ENCODE measurements at regions not wholly inside any gene's neighbourhood (a gene's known extent, or its start where the extent isn't known, plus 50 kb on each side); places are given as distances from the start of the nearest gene placed in this dataset.

DNA sequence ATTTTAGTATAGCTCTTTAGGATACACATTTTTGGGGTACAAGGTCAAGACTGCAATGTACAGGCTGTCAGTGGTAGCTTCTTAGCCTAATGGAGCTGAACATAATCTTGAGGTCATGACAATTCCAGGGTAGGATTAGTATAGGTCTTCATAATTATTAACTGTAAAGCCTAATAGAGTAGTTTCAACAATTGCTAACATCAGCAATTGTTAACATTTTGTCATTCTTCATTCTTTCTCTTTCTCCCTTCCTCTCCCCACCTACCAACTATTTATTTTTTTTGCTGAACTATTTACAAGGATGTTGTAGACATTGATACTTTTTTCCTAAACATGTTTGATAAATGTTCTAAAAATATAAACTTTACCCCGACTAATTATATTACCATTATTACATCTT is 461.3 kb upstream of the DCC start:
- CTCF ChIA-PET = no interaction called here
- FAIRE-seq = no peak
- 17% methylated on average over 1 of the region's 1 CpG for WGBS (ENCODE audit: missing lambda C conversion rate)
- DNase-seq (ENCODE audit: low read depth in 1 of 2, low spot score in 1 of 2) = no peak
- Histone ChIP-seq H3K4me2 (no peak overlapping the region), H3K4me1 (no peaks in the 10 kb centered on the region), H3K9me3 (no peaks in the 10 kb centered on the region), H3K4me3 (no peak overlapping the region), H3K27ac (no peak overlapping the region)
- POLR2A ChIA-PET = no interaction called here
- no peak for ATAC-seq
- peak; percentile 32 for TF ChIP-seq MAFK (IDR thresholded peaks at IDR 0.05; ENCODE audit: partially characterized antibody)
- TF ChIP-seq PHF8 (IDR thresholded peaks at IDR 0.05; ENCODE audit: borderline replicate concordance, low read depth) = no peak
- TF ChIP-seq MYC (IDR thresholded peaks at IDR 0.05; ENCODE audit: borderline replicate concordance, low read length) = no peak

DNA sequence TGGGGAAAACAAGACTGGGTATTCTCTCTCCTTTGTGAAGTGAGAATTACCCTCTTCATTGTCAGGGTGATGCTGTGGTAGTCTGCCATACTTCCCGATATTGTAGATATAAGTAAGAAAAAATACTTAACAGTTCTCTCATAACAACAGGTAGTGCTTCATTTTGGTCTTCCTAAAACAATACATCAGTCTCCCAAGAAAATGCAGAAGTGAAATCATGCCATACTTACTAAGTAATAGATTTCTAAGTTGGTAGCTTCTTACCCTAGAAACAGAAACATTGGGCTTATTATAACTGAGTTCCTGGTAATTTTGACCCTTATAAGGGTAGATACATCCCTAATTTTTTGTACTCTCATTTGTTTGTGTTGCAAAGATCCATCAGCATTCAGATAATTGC is 460.7 kb upstream of the DCC start:
- no peaks in the 10 kb centered on the region for H3K4me1 ChIP-seq
- 7% methylated on average over 1 of the region's 1 CpG for WGBS (ENCODE audit: missing lambda C conversion rate)
- TF ChIP-seq ZSCAN20 (CRISPR knock-in tag; IDR thresholded peaks at IDR 0.05) = no peak
- no peak for TF ChIP-seq KDM5A (IDR thresholded peaks at IDR 0.05)
- no peak for TF ChIP-seq NPAS2 (CRISPR knock-in tag; IDR thresholded peaks at IDR 0.05; ENCODE audit: borderline replicate concordance)
- no peak for TF ChIP-seq BHLHE40 (IDR thresholded peaks at IDR 0.05; ENCODE audit: low read depth, low read length)
- TF ChIP-seq SREBF2 (IDR thresholded peaks at IDR 0.05) = no peak
- ChIA-PET CTCF (no interaction called here), POLR2A (no interaction called here)
- H3K27ac ChIP-seq = no peak overlapping the region
- no peaks in the 10 kb centered on the region for H3K9me3 ChIP-seq
- ATAC-seq (no peak), DNase-seq (ENCODE audit: low read depth in 1 of 2, low spot score in 1 of 2) (no peak), FAIRE-seq (no peak)
- no peak overlapping the region for H3K4me2 ChIP-seq
- no peak overlapping the region for H3K4me3 ChIP-seq

DNA sequence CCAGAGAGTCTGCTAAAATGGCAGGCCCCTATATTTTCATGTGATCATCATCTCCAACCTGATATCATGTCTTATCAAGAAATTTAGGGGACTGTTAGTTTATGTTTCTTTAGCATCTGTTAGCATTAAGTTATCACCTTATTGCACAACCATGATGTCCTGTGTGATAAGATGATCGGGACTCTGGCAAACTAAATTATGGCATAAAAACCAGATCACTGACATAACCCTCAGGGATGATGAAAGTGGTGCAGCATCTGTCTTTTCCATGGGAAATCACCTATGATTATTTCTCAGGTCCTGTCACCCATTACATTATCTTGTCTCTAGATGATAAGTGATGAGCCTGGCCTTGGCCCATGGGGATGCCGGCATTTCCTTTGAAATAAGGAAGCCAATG is 458.6 kb upstream of the DCC start:
- ChIA-PET CTCF (no interaction called here), POLR2A (no interaction called here)
- TF ChIP-seq MYC (IDR thresholded peaks at IDR 0.05; ENCODE audit: borderline replicate concordance, low read length) = no peak
- TF ChIP-seq CEBPB (IDR thresholded peaks at IDR 0.05) = no peak
- TF ChIP-seq TP53 (CRISPR knock-in tag; IDR thresholded peaks at IDR 0.05) = no peak
- TF ChIP-seq, protein P1, sequence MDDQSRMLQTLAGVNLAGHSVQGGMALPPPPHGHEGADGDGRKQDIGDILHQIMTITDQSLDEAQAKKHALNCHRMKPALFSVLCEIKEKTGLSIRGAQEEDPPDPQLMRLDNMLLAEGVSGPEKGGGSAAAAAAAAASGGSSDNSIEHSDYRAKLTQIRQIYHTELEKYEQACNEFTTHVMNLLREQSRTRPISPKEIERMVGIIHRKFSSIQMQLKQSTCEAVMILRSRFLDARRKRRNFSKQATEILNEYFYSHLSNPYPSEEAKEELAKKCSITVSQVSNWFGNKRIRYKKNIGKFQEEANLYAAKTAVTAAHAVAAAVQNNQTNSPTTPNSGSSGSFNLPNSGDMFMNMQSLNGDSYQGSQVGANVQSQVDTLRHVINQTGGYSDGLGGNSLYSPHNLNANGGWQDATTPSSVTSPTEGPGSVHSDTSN (IDR thresholded peaks at IDR 0.05) = no peak
- no peak for TF ChIP-seq POLR2AphosphoS2 (conservative IDR thresholded peaks at IDR 0.05; ENCODE audit: low read length)
- TF ChIP-seq JUN (IDR thresholded peaks at IDR 0.05) = no peak
- TF ChIP-seq, protein P2, sequence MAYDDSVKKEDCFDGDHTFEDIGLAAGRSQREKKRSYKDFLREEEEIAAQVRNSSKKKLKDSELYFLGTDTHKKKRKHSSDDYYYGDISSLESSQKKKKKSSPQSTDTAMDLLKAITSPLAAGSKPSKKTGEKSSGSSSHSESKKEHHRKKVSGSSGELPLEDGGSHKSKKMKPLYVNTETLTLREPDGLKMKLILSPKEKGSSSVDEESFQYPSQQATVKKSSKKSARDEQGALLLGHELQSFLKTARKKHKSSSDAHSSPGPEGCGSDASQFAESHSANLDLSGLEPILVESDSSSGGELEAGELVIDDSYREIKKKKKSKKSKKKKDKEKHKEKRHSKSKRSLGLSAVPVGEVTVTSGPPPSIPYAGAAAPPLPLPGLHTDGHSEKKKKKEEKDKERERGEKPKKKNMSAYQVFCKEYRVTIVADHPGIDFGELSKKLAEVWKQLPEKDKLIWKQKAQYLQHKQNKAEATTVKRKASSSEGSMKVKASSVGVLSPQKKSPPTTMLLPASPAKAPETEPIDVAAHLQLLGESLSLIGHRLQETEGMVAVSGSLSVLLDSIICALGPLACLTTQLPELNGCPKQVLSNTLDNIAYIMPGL (CRISPR knock-in tag; IDR thresholded peaks at IDR 0.05; ENCODE audit: borderline replicate concordance) = no peak
- TF ChIP-seq HOXB13 (CRISPR knock-in tag; IDR thresholded peaks at IDR 0.05; ENCODE audit: low read depth) = no peak
- TF ChIP-seq KDM1A (IDR thresholded peaks at IDR 0.05; ENCODE audit: low read depth) = no peak
- TF ChIP-seq RARB (CRISPR knock-in tag; IDR thresholded peaks at IDR 0.05) = no peak
- TF ChIP-seq RAD21 (conservative IDR thresholded peaks at IDR 0.05 in 1 of 2, IDR thresholded peaks at IDR 0.05 in 1 of 2) = no peak
- H3K27ac ChIP-seq = no peak overlapping the region
- FAIRE-seq (no peak), DNase-seq (ENCODE audit: low read depth in 1 of 2, low spot score in 1 of 2) (no peak), ATAC-seq (no peak)
- H3K4me3 ChIP-seq = no peak overlapping the region
- no peaks in the 10 kb centered on the region for H3K4me1 ChIP-seq
- H3K9me3 ChIP-seq = no peaks in the 10 kb centered on the region
- H3K4me2 ChIP-seq = no peak overlapping the region
- WGBS (ENCODE audit: missing lambda C conversion rate) = 0% methylated on average over 2 of the region's 2 CpGs

DNA sequence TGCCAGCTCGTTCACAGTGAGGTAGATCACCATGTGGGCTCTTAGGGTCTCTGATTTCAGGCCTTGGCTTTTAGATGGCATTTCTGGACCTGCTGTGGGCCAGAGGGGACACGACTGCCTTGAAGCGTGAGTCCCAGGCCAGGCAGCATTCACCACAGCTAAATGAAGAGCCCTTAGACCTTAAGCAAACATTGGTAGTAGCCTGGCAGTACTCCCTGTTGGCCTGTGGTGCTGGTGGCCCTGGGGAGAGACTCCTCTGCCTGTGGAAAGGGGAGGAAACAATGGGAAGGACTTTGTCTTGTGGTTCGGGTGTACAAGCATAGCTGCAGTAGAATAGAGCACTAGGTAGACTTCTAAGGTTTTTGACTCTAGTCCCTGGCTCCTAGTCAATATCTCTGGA is 456.0 kb upstream of the DCC start:
- Histone ChIP-seq H3K4me2 (no peak overlapping the region), H3K9me3 (no peaks in the 10 kb centered on the region), H3K4me1 (no peaks in the 10 kb centered on the region), H3K27ac (no peak overlapping the region), H3K4me3 (no peak overlapping the region)
- DNase-seq (ENCODE audit: low read depth in 1 of 2, low spot score in 1 of 2) (no peak), FAIRE-seq (no peak), ATAC-seq (no peak)
- WGBS (ENCODE audit: missing lambda C conversion rate) = 0% methylated on average over 4 of the region's 4 CpGs
- ChIA-PET CTCF (no interaction called here), POLR2A (no interaction called here)
- TF ChIP-seq RFX5 (IDR thresholded peaks at IDR 0.05) (no peak), HOXB13 (CRISPR knock-in tag; IDR thresholded peaks at IDR 0.05; ENCODE audit: low read depth) (no peak), MYC (IDR thresholded peaks at IDR 0.05; ENCODE audit: borderline replicate concordance, low read length) (no peak), SREBF2 (IDR thresholded peaks at IDR 0.05) (no peak), MAZ (IDR thresholded peaks at IDR 0.05; ENCODE audit: borderline replicate concordance, low read depth, low read length) (no peak), HOXB5 (CRISPR knock-in tag; IDR thresholded peaks at IDR 0.05) (no peak), CEBPB (IDR thresholded peaks at IDR 0.05) (no peak), ZC3H11A (IDR thresholded peaks at IDR 0.05) (no peak), RARB (CRISPR knock-in tag; IDR thresholded peaks at IDR 0.05) (no peak), RAD21 (conservative IDR thresholded peaks at IDR 0.05 in 1 of 2, IDR thresholded peaks at IDR 0.05 in 1 of 2) (no peak), PHF8 (IDR thresholded peaks at IDR 0.05; ENCODE audit: borderline replicate concordance, low read depth) (no peak), ZFP36 (IDR thresholded peaks at IDR 0.05; ENCODE audit: borderline replicate concordance, partially characterized antibody) (no peak)
- TF ChIP-seq, protein P3, sequence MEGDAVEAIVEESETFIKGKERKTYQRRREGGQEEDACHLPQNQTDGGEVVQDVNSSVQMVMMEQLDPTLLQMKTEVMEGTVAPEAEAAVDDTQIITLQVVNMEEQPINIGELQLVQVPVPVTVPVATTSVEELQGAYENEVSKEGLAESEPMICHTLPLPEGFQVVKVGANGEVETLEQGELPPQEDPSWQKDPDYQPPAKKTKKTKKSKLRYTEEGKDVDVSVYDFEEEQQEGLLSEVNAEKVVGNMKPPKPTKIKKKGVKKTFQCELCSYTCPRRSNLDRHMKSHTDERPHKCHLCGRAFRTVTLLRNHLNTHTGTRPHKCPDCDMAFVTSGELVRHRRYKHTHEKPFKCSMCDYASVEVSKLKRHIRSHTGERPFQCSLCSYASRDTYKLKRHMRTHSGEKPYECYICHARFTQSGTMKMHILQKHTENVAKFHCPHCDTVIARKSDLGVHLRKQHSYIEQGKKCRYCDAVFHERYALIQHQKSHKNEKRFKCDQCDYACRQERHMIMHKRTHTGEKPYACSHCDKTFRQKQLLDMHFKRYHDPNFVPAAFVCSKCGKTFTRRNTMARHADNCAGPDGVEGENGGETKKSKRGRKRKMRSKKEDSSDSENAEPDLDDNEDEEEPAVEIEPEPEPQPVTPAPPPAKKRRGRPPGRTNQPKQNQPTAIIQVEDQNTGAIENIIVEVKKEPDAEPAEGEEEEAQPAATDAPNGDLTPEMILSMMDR (IDR thresholded peaks at IDR 0.05) = no peak
- TF ChIP-seq, protein P1 (IDR thresholded peaks at IDR 0.05) = no peak

All from A549 (cell line).